ENCODE measurements at regions not wholly inside any gene's neighbourhood (a gene's known extent, or its start where the extent isn't known, plus 50 kb on each side); places are given as distances from the start of the nearest gene placed in this dataset.

- TF ChIP-seq CTCF (IDR thresholded peaks at IDR 0.05) (no peak), POLR2AphosphoS5 (IDR thresholded peaks at IDR 0.05) (no peak), EP300 (IDR thresholded peaks at IDR 0.05) (no peak)
Observed at GRCh38 chr20:50364542-50364941, 145.6 kb upstream of the PTPN1 start.

All from gastroesophageal sphincter (tissue), 3 donors.